Islet of Langerhans (tissue), 1 donor: ENCODE measurements at regions not wholly inside any gene's neighbourhood (a gene's known extent, or its start where the extent isn't known, plus 50 kb on each side); places are given as distances from the start of the nearest gene placed in this dataset.
"Not testable (repeated sequence)": the region's sequence is repeated elsewhere in the genome, so short reads cannot be mapped to it uniquely, and the experiment has no call there.

Experiments used
- FAIRE-seq: peaks from one replicate; lab custom pipeline; 2011; peaks lifted over from hg19 to GRCh38; lab: Jason Lieb, UNC

GRCh38 chr3:181264486-181264885 lies 274.9 kb upstream of the DNAJC19 start:
- FAIRE-seq = no peak

- no peak for FAIRE-seq
Observed at GRCh38 chr3:181253796-181254195, 264.3 kb upstream of the DNAJC19 start.

- no peak for FAIRE-seq
Observed at GRCh38 chr3:181252631-181253030, 263.1 kb upstream of the DNAJC19 start.

- FAIRE-seq = no peak
Observed at GRCh38 chr3:181250714-181251113, 261.2 kb upstream of the DNAJC19 start.

GRCh38 chr3:181239441-181239840 lies 249.9 kb upstream of the DNAJC19 start:
- no peak for FAIRE-seq

GRCh38 chr3:181230258-181230657 lies 240.7 kb upstream of the DNAJC19 start:
- FAIRE-seq = no peak

GRCh38 chr3:181213347-181213746 lies 223.8 kb upstream of the DNAJC19 start:
- FAIRE-seq = no peak

GRCh38 chr3:181212271-181212670 lies 222.7 kb upstream of the DNAJC19 start:
- no peak for FAIRE-seq

- FAIRE-seq = no peak
Observed at GRCh38 chr3:181210275-181210674, 220.7 kb upstream of the DNAJC19 start.

GRCh38 chr3:181189556-181189955 lies 200.0 kb upstream of the DNAJC19 start:
- no peak for FAIRE-seq

- no peak for FAIRE-seq
Observed at GRCh38 chr3:181183764-181184163, 194.2 kb upstream of the DNAJC19 start.

GRCh38 chr3:181183057-181183456 lies 193.5 kb upstream of the DNAJC19 start:
- not testable (repeated sequence) for FAIRE-seq

- FAIRE-seq = no peak
Observed at GRCh38 chr3:181178991-181179390, 189.5 kb upstream of the DNAJC19 start.

- FAIRE-seq = peak; percentile 92
Observed at GRCh38 chr3:181176601-181177000, 187.1 kb upstream of the DNAJC19 start.

- no peak for FAIRE-seq
Observed at GRCh38 chr3:181174676-181175233, 185.2 kb upstream of the DNAJC19 start.

- FAIRE-seq = no peak
Observed at GRCh38 chr3:181174022-181174421, 184.5 kb upstream of the DNAJC19 start.

- no peak for FAIRE-seq
Observed at GRCh38 chr3:181173227-181173626, 183.7 kb upstream of the DNAJC19 start.

- no peak for FAIRE-seq
Observed at GRCh38 chr3:181134873-181135272, 145.3 kb upstream of the DNAJC19 start.

- no peak for FAIRE-seq
Observed at GRCh38 chr3:181133832-181134231, 144.3 kb upstream of the DNAJC19 start.

GRCh38 chr3:181105646-181106045 lies 116.1 kb upstream of the DNAJC19 start:
- FAIRE-seq = no peak

- no peak for FAIRE-seq
Observed at GRCh38 chr3:181103605-181104004, 114.1 kb upstream of the DNAJC19 start.

GRCh38 chr3:181086011-181086410 lies 96.5 kb upstream of the DNAJC19 start:
- no peak for FAIRE-seq

GRCh38 chr3:181081930-181082329 lies 92.4 kb upstream of the DNAJC19 start:
- no peak for FAIRE-seq

GRCh38 chr3:181076558-181076957 lies 87.0 kb upstream of the DNAJC19 start:
- no peak for FAIRE-seq

- no peak for FAIRE-seq
Observed at GRCh38 chr3:181075098-181075497, 85.6 kb upstream of the DNAJC19 start.
